ENCODE measurements at regions not wholly inside any gene's neighbourhood (a gene's known extent, or its start where the extent isn't known, plus 50 kb on each side); places are given as distances from the start of the nearest gene placed in this dataset.

DNA sequence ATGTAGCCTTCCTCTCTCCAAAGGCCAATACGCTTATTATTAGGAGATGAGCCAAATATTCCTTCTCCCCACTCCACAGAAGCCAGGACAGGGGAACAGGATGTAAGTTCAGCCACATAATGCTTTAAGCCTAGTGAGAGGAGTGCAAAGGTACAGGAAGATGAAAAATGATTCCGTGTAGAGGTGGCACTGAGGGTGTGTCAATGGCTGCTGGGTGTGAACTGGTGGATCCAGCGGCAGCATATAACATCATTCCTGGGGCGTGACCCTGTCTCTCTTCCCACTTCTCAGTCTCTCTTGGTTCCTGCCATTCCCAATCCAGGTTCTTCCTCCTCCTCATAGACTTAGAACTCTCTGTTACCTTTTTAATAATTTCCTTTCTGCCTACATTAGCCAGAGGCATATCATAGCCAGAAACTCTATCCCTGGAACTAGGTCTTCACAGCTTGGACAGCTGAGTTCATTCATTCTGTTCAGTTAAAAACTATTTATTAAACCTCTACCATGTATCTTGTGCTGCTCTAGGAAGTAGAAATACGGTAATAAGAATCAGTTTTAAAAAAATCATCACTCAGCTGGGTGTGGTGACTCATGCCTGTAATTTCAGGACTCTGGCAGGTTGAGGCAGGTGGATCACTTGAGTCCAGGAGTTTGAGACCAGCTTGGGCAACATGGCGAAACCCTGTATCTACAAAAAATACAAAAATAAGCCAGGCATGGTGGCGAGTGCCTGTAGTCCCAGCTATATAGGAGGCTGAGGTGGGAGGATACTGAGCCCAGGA, 58.0 kb upstream of the FAM20A start:
- intact Hi-C loops (cut with DNase I; ENCODE audit: low total_unique reads) = no loop called here
- Histone ChIP-seq H3K36me3 (ENCODE audit: low read depth, missing control alignments) (no peaks in the 10 kb centered on the region), H3K4me3 (no peak overlapping the region), H3K27ac (no peak overlapping the region), H3K4me1 (peaks cover 6% of the 10 kb centered on the region), H3K27me3 (no peaks in the 10 kb centered on the region), H3K9me3 (no peaks in the 10 kb centered on the region)
- TF ChIP-seq POLR2A (IDR thresholded peaks at IDR 0.05) = no peak
- WGBS, 2 donors = 78 to 79% methylated on average over 7 of the region's 7 CpGs
- DNase-seq = no peak

- WGBS, 2 donors = 22 to 39% methylated on average over 2 of the region's 2 CpGs
- DNase-seq = no peak
- TF ChIP-seq POLR2A (IDR thresholded peaks at IDR 0.05) = no peak
- TF ChIP-seq, protein P1, sequence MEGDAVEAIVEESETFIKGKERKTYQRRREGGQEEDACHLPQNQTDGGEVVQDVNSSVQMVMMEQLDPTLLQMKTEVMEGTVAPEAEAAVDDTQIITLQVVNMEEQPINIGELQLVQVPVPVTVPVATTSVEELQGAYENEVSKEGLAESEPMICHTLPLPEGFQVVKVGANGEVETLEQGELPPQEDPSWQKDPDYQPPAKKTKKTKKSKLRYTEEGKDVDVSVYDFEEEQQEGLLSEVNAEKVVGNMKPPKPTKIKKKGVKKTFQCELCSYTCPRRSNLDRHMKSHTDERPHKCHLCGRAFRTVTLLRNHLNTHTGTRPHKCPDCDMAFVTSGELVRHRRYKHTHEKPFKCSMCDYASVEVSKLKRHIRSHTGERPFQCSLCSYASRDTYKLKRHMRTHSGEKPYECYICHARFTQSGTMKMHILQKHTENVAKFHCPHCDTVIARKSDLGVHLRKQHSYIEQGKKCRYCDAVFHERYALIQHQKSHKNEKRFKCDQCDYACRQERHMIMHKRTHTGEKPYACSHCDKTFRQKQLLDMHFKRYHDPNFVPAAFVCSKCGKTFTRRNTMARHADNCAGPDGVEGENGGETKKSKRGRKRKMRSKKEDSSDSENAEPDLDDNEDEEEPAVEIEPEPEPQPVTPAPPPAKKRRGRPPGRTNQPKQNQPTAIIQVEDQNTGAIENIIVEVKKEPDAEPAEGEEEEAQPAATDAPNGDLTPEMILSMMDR (IDR thresholded peaks at IDR 0.05) = no peak
- Histone ChIP-seq H3K27ac (peak overlapping the region in 1 of 2 donors; percentile 23), H3K4me1 (peaks cover 6% of the 10 kb centered on the region), H3K27me3 (no peaks in the 10 kb centered on the region), H3K9me3 (no peaks in the 10 kb centered on the region), H3K36me3 (ENCODE audit: low read depth, missing control alignments) (no peaks in the 10 kb centered on the region), H3K4me3 (no peak overlapping the region)
- intact Hi-C loops (cut with DNase I; ENCODE audit: low total_unique reads) = no loop called here
These were observed 56.4 kb upstream of the FAM20A start for GRCh38 chr17:68657576-68657975.

DNA sequence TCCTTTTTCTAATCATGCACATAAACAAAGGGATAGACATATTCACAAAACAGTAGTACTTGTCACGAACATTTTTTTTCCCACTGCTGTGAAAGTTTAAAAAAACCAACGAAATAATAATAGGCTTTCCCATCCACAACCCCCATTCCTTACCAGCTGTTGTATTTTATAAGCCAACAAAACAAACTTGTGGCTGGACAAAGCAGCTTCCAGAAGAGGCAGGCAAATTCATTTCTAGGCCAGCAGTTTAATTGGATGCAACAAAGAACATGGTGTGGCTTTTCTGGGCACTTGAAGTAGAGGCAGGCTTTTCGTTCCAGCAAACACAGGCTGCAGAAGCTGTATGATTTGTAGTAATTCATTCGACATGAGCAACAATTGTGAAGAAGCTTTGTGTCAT, 56.0 kb upstream of the FAM20A start:
- DNase-seq = no peak
- WGBS, 2 donors = 37 to 46% methylated on average over 4 of the region's 4 CpGs
- peak overlapping the region in 1 of 2 donors; percentile 23 for H3K27ac ChIP-seq

GRCh38 chr17:68656666-68657065, 55.5 kb upstream of the FAM20A start:
- Histone ChIP-seq H3K27me3 (no peaks in the 10 kb centered on the region), H3K9me3 (no peaks in the 10 kb centered on the region), H3K4me1 (peaks cover 6% of the 10 kb centered on the region), H3K36me3 (ENCODE audit: low read depth, missing control alignments) (no peaks in the 10 kb centered on the region), H3K27ac (no peak overlapping the region), H3K4me3 (no peak overlapping the region)
- TF ChIP-seq, protein P1 (IDR thresholded peaks at IDR 0.05) = no peak
- TF ChIP-seq POLR2A (IDR thresholded peaks at IDR 0.05) = no peak
- 47 to 57% methylated on average over 4 of the region's 4 CpGs for WGBS, 2 donors
- intact Hi-C loops (cut with DNase I; ENCODE audit: low total_unique reads) = no loop called here
- peak; percentile 41 for DNase-seq

More for the DNA sequence above, 56.0 kb upstream of the FAM20A start:
- peaks cover 6% of the 10 kb centered on the region for H3K4me1 ChIP-seq
- no peaks in the 10 kb centered on the region for H3K36me3 ChIP-seq (ENCODE audit: low read depth, missing control alignments)
- TF ChIP-seq, protein P1 (IDR thresholded peaks at IDR 0.05) = no peak
- TF ChIP-seq POLR2A (IDR thresholded peaks at IDR 0.05) = no peak
- no peak overlapping the region for H3K4me3 ChIP-seq
- intact Hi-C loops (cut with DNase I; ENCODE audit: low total_unique reads) = no loop called here
- H3K27me3 ChIP-seq = no peaks in the 10 kb centered on the region
- no peaks in the 10 kb centered on the region for H3K9me3 ChIP-seq

All from testis (tissue), 2 donors.